ENCODE measurements at regions not wholly inside any gene's neighbourhood (a gene's known extent, or its start where the extent isn't known, plus 50 kb on each side); places are given as distances from the start of the nearest gene placed in this dataset.
"Not testable (repeated sequence)": the region's sequence is repeated elsewhere in the genome, so short reads cannot be mapped to it uniquely, and the experiment has no call there.

GRCh38 chr3:177498037-177498857, 301.0 kb upstream of the TBL1XR1 start:
- no peaks in the 10 kb centered on the region for H3K27me3 ChIP-seq (ENCODE audit: control insufficient read depth, insufficient read depth, low read length)
- no peaks in the 10 kb centered on the region for H3K9me3 ChIP-seq (ENCODE audit: control insufficient read depth, low read length)
- TF ChIP-seq, protein P1, sequence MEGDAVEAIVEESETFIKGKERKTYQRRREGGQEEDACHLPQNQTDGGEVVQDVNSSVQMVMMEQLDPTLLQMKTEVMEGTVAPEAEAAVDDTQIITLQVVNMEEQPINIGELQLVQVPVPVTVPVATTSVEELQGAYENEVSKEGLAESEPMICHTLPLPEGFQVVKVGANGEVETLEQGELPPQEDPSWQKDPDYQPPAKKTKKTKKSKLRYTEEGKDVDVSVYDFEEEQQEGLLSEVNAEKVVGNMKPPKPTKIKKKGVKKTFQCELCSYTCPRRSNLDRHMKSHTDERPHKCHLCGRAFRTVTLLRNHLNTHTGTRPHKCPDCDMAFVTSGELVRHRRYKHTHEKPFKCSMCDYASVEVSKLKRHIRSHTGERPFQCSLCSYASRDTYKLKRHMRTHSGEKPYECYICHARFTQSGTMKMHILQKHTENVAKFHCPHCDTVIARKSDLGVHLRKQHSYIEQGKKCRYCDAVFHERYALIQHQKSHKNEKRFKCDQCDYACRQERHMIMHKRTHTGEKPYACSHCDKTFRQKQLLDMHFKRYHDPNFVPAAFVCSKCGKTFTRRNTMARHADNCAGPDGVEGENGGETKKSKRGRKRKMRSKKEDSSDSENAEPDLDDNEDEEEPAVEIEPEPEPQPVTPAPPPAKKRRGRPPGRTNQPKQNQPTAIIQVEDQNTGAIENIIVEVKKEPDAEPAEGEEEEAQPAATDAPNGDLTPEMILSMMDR (IDR thresholded peaks at IDR 0.05): no peak
- H3K9ac ChIP-seq: no peak overlapping the region
- H3K4me1 ChIP-seq: no peaks in the 10 kb centered on the region
- H3K27ac ChIP-seq: no peak overlapping the region
- no peak overlapping the region for H3K4me2 ChIP-seq (ENCODE audit: low read length)
- H2AFZ ChIP-seq: no peak overlapping the region
- H3K79me2 ChIP-seq: no peaks in the 10 kb centered on the region
- no peak overlapping the region for H3K4me3 ChIP-seq (ENCODE audit: low read depth, low read length)
- no peaks in the 10 kb centered on the region for H3K36me3 ChIP-seq (ENCODE audit: control insufficient read depth, insufficient read depth, low read length)

DNA sequence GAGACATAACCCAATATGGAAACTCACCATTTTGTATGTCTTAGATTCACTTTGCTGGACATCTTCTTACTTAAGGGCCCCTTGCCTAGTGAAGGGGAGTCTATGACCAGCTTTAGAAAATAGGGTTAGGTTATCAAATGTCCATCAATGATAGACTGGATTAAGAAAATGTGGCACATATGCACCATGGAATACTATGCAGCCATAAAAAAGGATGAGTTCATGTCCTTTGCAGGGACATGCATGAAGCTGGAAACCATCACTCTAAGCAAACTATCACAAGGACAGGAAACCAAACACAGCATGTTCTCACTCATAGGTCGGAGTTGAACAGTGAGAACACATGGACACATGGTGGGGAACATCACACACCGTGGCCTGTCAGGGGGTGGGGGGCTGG, 301.8 kb upstream of the TBL1XR1 start:
- not testable (repeated sequence) for H3K27ac ChIP-seq

GRCh38 chr3:177499779-177500423, 302.6 kb upstream of the TBL1XR1 start:
- Histone ChIP-seq H3K4me2 (ENCODE audit: low read length) (no peak overlapping the region), H3K79me2 (no peaks in the 10 kb centered on the region), H3K36me3 (ENCODE audit: control insufficient read depth, insufficient read depth, low read length) (no peaks in the 10 kb centered on the region), H3K9ac (no peak overlapping the region), H2AFZ (peak overlapping the region; percentile 72), H3K27ac (no peak overlapping the region), H3K27me3 (ENCODE audit: control insufficient read depth, insufficient read depth, low read length) (no peaks in the 10 kb centered on the region), H3K4me3 (ENCODE audit: low read depth, low read length) (no peak overlapping the region), H3K4me1 (no peaks in the 10 kb centered on the region), H3K9me3 (ENCODE audit: control insufficient read depth, low read length) (no peaks in the 10 kb centered on the region)
- TF ChIP-seq, protein P1 (IDR thresholded peaks at IDR 0.05): no peak

More for the DNA sequence above, 301.8 kb upstream of the TBL1XR1 start:
- H3K36me3 ChIP-seq (ENCODE audit: control insufficient read depth, insufficient read depth, low read length); H3K79me2 ChIP-seq; H3K4me3 ChIP-seq (ENCODE audit: low read depth, low read length); H3K9me3 ChIP-seq (ENCODE audit: control insufficient read depth, low read length); H3K4me2 ChIP-seq (ENCODE audit: low read length); H3K9ac ChIP-seq; H3K27me3 ChIP-seq (ENCODE audit: control insufficient read depth, insufficient read depth, low read length); H3K4me1 ChIP-seq; H2AFZ ChIP-seq: not testable (repeated sequence)

GRCh38 chr3:177510693-177511216, 313.5 kb upstream of the TBL1XR1 start:
- TF ChIP-seq, protein P1 (IDR thresholded peaks at IDR 0.05): no peak
- H3K27ac ChIP-seq: no peak overlapping the region

More at GRCh38 chr3:177510693-177511216, 313.5 kb upstream of the TBL1XR1 start:
- Histone ChIP-seq H3K4me1 (peaks cover 19% of the 10 kb centered on the region), H3K9ac (no peak overlapping the region), H3K9me3 (ENCODE audit: control insufficient read depth, low read length) (no peaks in the 10 kb centered on the region), H2AFZ (peak overlapping the region; percentile 54), H3K4me3 (ENCODE audit: low read depth, low read length) (no peak overlapping the region), H3K27me3 (ENCODE audit: control insufficient read depth, insufficient read depth, low read length) (no peaks in the 10 kb centered on the region), H3K4me2 (ENCODE audit: low read length) (no peak overlapping the region), H3K79me2 (no peaks in the 10 kb centered on the region), H3K36me3 (ENCODE audit: control insufficient read depth, insufficient read depth, low read length) (no peaks in the 10 kb centered on the region)
